Tibial nerve (tissue), 4 donors: ENCODE measurements at regions not wholly inside any gene's neighbourhood (a gene's known extent, or its start where the extent isn't known, plus 50 kb on each side); places are given as distances from the start of the nearest gene placed in this dataset.

Experiments used
- DNase-seq, 2 donors: peaks; one replicate each; pipeline ENCODE4 v3.0.0-alpha.2; 2019; ENCODE audit warnings: low spot score in 2 of 2
- H3K27ac ChIP-seq, 4 donors: fragments of 200-600 bp; sonication (generic) in 3 of 4; one replicate each; pipeline ENCODE4 v1.5.1; 2017 to 2019; ENCODE audit warnings: mild to moderate bottlenecking in 1 of 4
- H3K27me3 ChIP-seq, 2 donors: fragments of 200-600 bp; sonication (generic) in 1 of 2; one replicate each; pipeline versions ENCODE4 v1.5.1 to v1.6.0; 2017 to 2019
- H3K36me3 ChIP-seq, 3 donors: fragments of 200-600 bp; sonication (generic); one replicate each; pipeline ENCODE4 v1.5.1; 2018 to 2019
- H3K4me1 ChIP-seq, 4 donors: fragments of 200-600 bp; sonication (generic) in 3 of 4; one replicate each; pipeline ENCODE4 v1.5.1; 2017 to 2019
- H3K4me3 ChIP-seq, 4 donors: fragments of 200-600 bp; sonication (generic) in 3 of 4; one replicate each; pipeline ENCODE4 v1.5.1; 2017 to 2019; ENCODE audit warnings: mild to moderate bottlenecking in 1 of 4, moderate library complexity in 1 of 4
- H3K9me3 ChIP-seq, 4 donors: fragments of 200-600 bp; sonication (generic) in 3 of 4; one replicate each; pipeline ENCODE4 v1.5.1; 2017 to 2019
- CTCF ChIP-seq, 5 experiments: fragments of 200-600 bp in 3 of 5; fragments of 450-650 bp in 2 of 5; sonication (generic) in 3 of 5; IDR thresholded peaks; one replicate each; pipeline ENCODE4 v1.5.1; 2016 to 2019; ENCODE audit warnings: antibody characterized with exemption in 5 of 5, mild to moderate bottlenecking in 3 of 5, moderate library complexity in 2 of 5
- EP300 ChIP-seq, 2 donors: sonication (generic); formaldehyde crosslinking; IDR thresholded peaks; one replicate each; pipeline ENCODE4 v1.6.1; 2017; ENCODE audit warnings: antibody characterized with exemption in 2 of 2, mild to moderate bottlenecking in 1 of 2
- POLR2A ChIP-seq, 2 donors: fragments of 450-650 bp; IDR thresholded peaks; one replicate each; pipeline ENCODE4 v1.6.1; 2017; ENCODE audit warnings: antibody characterized with exemption in 2 of 2, mild to moderate bottlenecking in 2 of 2, moderate library complexity in 2 of 2
- WGBS, 2 donors: methylation state at CpG; one replicate each; pipeline ENCODE4 v1.1.5; 2018; 5-methylcytosine and 5-hydroxymethylcytosine counted together

- no peaks in the 10 kb centered on the region for H3K9me3 ChIP-seq
- H3K27ac ChIP-seq = no peak overlapping the region
- no peaks in the 10 kb centered on the region for H3K4me1 ChIP-seq
- no peak overlapping the region for H3K4me3 ChIP-seq
- 58 to 69% methylated on average over 3 of the region's 3 CpGs for WGBS, 2 donors
- H3K36me3 ChIP-seq = no peaks in the 10 kb centered on the region
- no peaks in the 10 kb centered on the region for H3K27me3 ChIP-seq
- no peak for TF ChIP-seq CTCF (IDR thresholded peaks at IDR 0.05)
- no peak for TF ChIP-seq POLR2A (IDR thresholded peaks at IDR 0.05)
- TF ChIP-seq EP300 (IDR thresholded peaks at IDR 0.05) = no peak
- DNase-seq = no peak
Measured at GRCh38 chr10:4699950-4700730, 125.9 kb upstream of the AKR1E2 start.

GRCh38 chr10:4698075-4698474 lies 127.9 kb upstream of the AKR1E2 start:
- H3K36me3 ChIP-seq = no peaks in the 10 kb centered on the region
- DNase-seq = no peak
- H3K4me1 ChIP-seq = no peaks in the 10 kb centered on the region
- no peak overlapping the region for H3K27ac ChIP-seq
- H3K27me3 ChIP-seq = no peaks in the 10 kb centered on the region
- WGBS, 2 donors = 37 to 62% methylated on average over 1 of the region's 1 CpG
- no peak overlapping the region for H3K4me3 ChIP-seq
- no peak for TF ChIP-seq EP300 (IDR thresholded peaks at IDR 0.05)
- no peak for TF ChIP-seq POLR2A (IDR thresholded peaks at IDR 0.05)
- no peak for TF ChIP-seq CTCF (IDR thresholded peaks at IDR 0.05)
- H3K9me3 ChIP-seq = no peaks in the 10 kb centered on the region

GRCh38 chr10:4696186-4696585 lies 129.8 kb upstream of the AKR1E2 start:
- Histone ChIP-seq H3K27me3 (no peaks in the 10 kb centered on the region), H3K4me3 (no peak overlapping the region), H3K27ac (no peak overlapping the region), H3K36me3 (no peaks in the 10 kb centered on the region), H3K9me3 (no peaks in the 10 kb centered on the region), H3K4me1 (no peaks in the 10 kb centered on the region)
- WGBS, 2 donors = 90 to 91% methylated on average over 3 of the region's 3 CpGs
- TF ChIP-seq POLR2A (IDR thresholded peaks at IDR 0.05) (no peak), CTCF (IDR thresholded peaks at IDR 0.05) (no peak), EP300 (IDR thresholded peaks at IDR 0.05) (no peak)
- DNase-seq = no peak

- no peaks in the 10 kb centered on the region for H3K27me3 ChIP-seq
- WGBS, 2 donors = 83 to 91% methylated on average over 4 of the region's 4 CpGs
Measured at GRCh38 chr10:4693967-4694366, 132.0 kb upstream of the AKR1E2 start.

More at GRCh38 chr10:4693967-4694366, 132.0 kb upstream of the AKR1E2 start:
- no peak for TF ChIP-seq CTCF (IDR thresholded peaks at IDR 0.05)
- no peak for TF ChIP-seq POLR2A (IDR thresholded peaks at IDR 0.05)
- no peak for TF ChIP-seq EP300 (IDR thresholded peaks at IDR 0.05)
- Histone ChIP-seq H3K36me3 (no peaks in the 10 kb centered on the region), H3K4me3 (no peak overlapping the region), H3K9me3 (no peaks in the 10 kb centered on the region), H3K27ac (no peak overlapping the region), H3K4me1 (no peaks in the 10 kb centered on the region)
- no peak for DNase-seq
